Nephron (organoid): ENCODE measurements at regions not wholly inside any gene's neighbourhood (a gene's known extent, or its start where the extent isn't known, plus 50 kb on each side); places are given as distances from the start of the nearest gene placed in this dataset.

Source experiments
- H3K27ac Mint-ChIP-seq, 3 experiments: 2 replicates each; pipeline ENCODE4 v1.8.0; 2020; ENCODE audit warnings: mixed read lengths in 3 of 3, mild to moderate bottlenecking in 2 of 3, moderate library complexity in 1 of 3
- H3K27me3 Mint-ChIP-seq: 2 replicates; pipeline ENCODE4 v1.8.0; 2021; ENCODE audit warnings: low read depth, mild to moderate bottlenecking, moderate library complexity, mixed read lengths
- H3K36me3 Mint-ChIP-seq: 2 replicates; pipeline ENCODE4 v1.8.0; 2020; ENCODE audit warnings: low read depth, mixed read lengths
- H3K4me1 Mint-ChIP-seq: 2 replicates; pipeline ENCODE4 v1.8.0; 2020; ENCODE audit warnings: mixed read lengths
- H3K4me3 Mint-ChIP-seq, 3 experiments: 2 replicates each; pipeline ENCODE4 v1.8.0; 2020; ENCODE audit warnings: mild to moderate bottlenecking in 3 of 3, mixed read lengths in 3 of 3, moderate library complexity in 2 of 3
- H3K9me3 Mint-ChIP-seq: 2 replicates; pipeline ENCODE4 v1.8.0; 2020; ENCODE audit warnings: mixed read lengths
- TF ChIP-seq, protein P1 (sequence below), 3 experiments: fragments of 200-600 bp; sonication (generic); IDR thresholded peaks; one replicate each; pipeline ENCODE4 v1.5.0; 2021; ENCODE audit warnings: antibody characterized with exemption in 3 of 3; ENCODE audit not compliant: unreplicated experiment in 3 of 3

DNA sequence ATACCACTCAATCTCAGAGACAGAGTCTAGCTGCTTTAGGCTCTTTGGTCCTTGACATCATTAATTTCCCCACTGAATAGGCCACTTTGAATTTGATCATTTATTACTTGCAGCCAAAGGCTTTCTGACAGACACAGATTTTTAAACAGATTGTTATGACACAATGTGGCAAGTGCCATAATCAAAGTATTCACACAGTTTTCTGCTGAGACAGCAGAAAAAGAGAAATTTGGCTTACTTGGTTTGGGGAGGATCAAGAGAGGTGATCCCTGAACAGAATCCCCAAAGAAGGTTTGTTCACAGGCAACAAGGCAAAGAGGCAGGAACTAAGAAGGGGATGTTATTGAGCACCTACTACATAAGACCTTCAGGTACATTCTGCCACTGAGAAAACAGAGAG is 138.0 kb upstream of the TOP1 start:
- Mint-ChIP-seq H3K36me3 (no peaks in the 10 kb centered on the region), H3K4me3 (no peak overlapping the region), H3K4me1 (peaks cover 9% of the 10 kb centered on the region), H3K27me3 (peaks cover 14% of the 10 kb centered on the region), H3K9me3 (no peaks in the 10 kb centered on the region), H3K27ac (no peak overlapping the region)
- TF ChIP-seq, protein P1, sequence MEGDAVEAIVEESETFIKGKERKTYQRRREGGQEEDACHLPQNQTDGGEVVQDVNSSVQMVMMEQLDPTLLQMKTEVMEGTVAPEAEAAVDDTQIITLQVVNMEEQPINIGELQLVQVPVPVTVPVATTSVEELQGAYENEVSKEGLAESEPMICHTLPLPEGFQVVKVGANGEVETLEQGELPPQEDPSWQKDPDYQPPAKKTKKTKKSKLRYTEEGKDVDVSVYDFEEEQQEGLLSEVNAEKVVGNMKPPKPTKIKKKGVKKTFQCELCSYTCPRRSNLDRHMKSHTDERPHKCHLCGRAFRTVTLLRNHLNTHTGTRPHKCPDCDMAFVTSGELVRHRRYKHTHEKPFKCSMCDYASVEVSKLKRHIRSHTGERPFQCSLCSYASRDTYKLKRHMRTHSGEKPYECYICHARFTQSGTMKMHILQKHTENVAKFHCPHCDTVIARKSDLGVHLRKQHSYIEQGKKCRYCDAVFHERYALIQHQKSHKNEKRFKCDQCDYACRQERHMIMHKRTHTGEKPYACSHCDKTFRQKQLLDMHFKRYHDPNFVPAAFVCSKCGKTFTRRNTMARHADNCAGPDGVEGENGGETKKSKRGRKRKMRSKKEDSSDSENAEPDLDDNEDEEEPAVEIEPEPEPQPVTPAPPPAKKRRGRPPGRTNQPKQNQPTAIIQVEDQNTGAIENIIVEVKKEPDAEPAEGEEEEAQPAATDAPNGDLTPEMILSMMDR (IDR thresholded peaks at IDR 0.05; ENCODE audit: unreplicated experiment in 3 of 3), result no peak

DNA sequence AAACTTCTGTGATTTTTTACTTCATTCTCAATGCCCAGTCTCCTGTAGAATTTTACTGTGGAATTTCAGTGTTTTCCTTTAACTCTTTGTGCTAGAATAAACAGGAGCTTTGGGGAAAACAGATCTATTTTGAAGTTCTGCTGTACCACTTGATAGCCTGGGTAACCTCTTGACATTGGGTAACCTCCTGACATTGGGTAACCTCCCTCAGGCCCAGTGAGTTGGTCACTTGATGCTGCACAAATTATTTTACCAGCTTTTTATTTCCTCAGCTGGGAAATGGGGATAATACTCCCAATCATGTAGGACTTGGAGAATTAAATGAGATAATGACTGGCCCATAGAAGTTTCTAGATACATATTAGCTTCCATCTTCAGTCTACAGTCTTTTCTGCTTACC is 137.3 kb upstream of the TOP1 start:
- Mint-ChIP-seq H3K4me1 (peaks cover 16% of the 10 kb centered on the region), H3K36me3 (no peaks in the 10 kb centered on the region), H3K9me3 (no peaks in the 10 kb centered on the region), H3K4me3 (no peak overlapping the region), H3K27me3 (peaks cover 8% of the 10 kb centered on the region), H3K27ac (no peak overlapping the region)
- TF ChIP-seq, protein P1 (IDR thresholded peaks at IDR 0.05; ENCODE audit: unreplicated experiment in 3 of 3), result no peak

DNA sequence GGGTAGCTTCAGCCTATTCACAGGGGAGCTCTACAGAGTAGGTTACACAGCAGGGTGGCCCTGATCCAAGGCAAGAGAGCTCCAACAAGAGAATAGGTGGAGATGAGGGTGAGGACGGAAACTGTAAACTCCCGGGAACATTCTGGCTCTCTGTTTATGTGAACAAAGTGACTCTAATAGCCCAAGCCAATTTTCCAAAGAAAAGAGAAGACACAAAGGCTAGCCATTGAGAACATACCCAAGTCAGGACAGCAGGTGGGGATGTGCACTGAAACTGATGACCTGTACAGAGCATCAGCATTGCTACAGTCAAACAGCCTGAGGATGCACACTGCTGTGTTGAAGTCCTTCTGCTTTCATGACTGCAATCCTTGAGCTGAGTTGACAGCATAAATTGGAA is 136.0 kb upstream of the TOP1 start:
- Mint-ChIP-seq H3K4me3 (no peak overlapping the region), H3K9me3 (no peaks in the 10 kb centered on the region), H3K27me3 (peaks cover 4% of the 10 kb centered on the region), H3K36me3 (no peaks in the 10 kb centered on the region), H3K27ac (no peak overlapping the region), H3K4me1 (peaks cover 28% of the 10 kb centered on the region)
- TF ChIP-seq, protein P1 (IDR thresholded peaks at IDR 0.05; ENCODE audit: unreplicated experiment in 3 of 3), result no peak

DNA sequence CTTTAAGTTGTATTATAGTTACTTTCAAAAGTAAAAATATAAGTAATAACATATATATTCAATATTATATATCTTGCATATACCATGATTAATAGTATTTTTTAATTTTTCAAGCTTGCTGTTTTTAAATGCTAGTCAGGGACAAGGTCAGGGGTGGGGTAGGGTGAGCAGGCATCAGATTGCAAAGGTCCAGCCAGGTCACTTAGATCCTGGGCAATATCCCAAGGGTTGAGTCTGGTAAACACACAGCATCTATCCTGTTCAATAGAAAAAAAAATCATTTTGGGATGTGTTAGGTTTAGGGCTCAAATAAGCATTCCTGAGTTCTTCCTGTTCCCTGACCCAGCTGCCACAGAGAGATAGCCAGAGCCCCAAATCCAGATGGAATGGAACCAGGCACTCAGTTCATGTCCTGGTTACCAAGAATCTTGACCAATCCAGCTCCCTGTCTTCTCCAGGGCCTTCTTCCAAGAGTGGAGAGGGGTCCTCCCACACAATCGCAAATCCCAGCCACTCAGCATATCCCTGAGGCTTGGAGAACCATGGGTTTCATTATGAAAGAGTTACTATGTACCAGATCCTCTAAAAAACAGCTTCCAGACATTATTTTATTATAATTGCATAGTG is 134.9 kb upstream of the TOP1 start:
- H3K27me3 Mint-ChIP-seq, result peaks cover 4% of the 10 kb centered on the region
- H3K9me3 Mint-ChIP-seq, result no peaks in the 10 kb centered on the region
- H3K27ac Mint-ChIP-seq, result peak overlapping the region in 2 of 3 experiments; percentile 38 to 52
- no peaks in the 10 kb centered on the region for H3K36me3 Mint-ChIP-seq
- TF ChIP-seq, protein P1 (IDR thresholded peaks at IDR 0.05; ENCODE audit: unreplicated experiment in 3 of 3), result no peak
- no peak overlapping the region for H3K4me3 Mint-ChIP-seq
- H3K4me1 Mint-ChIP-seq, result peaks cover 30% of the 10 kb centered on the region

DNA sequence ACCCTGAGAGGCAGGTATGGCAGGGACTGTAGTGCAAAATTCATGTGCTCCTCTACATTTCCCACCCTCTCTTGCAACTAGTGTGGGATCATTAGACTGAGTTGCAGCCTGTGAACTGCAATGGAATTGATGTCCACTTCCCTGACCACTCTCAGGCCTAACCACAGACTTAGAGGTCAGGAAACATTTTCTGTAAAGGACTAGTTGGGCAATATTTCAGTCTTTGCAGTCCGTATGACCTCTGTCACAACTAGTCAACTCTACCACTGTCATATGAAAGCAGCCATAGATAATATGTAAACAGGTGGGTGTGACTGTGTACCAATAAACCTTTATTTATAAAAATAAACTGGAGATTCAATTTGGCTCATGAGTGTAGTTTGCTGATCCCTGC is 134.4 kb upstream of the TOP1 start:
- Mint-ChIP-seq H3K9me3 (no peaks in the 10 kb centered on the region), H3K36me3 (no peaks in the 10 kb centered on the region), H3K27me3 (peaks cover 4% of the 10 kb centered on the region), H3K27ac (peak overlapping the region in 2 of 3 experiments; percentile 38 to 52), H3K4me3 (no peak overlapping the region), H3K4me1 (peaks cover 30% of the 10 kb centered on the region)
- TF ChIP-seq, protein P1 (IDR thresholded peaks at IDR 0.05; ENCODE audit: unreplicated experiment in 3 of 3), result no peak

DNA sequence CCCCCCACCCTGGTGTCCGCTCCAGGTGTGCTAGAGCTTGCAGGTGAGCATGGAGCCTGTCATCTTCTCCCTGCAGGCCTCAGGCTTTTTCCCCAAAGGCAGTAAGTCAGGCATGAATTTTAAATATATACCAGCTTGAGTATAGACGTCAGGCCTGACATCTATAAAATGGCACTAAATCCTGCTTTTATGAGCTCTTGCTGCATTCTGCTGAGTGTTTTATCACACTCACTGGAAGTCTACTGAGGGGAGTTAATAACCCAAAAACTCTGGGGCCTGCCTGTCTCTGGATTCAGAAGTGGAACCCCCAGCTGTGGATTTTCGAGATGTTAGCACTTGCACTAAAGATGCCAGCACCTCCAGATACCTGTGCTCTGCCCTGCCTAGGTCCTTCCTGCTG is 133.4 kb upstream of the TOP1 start:
- Mint-ChIP-seq H3K4me1 (peaks cover 30% of the 10 kb centered on the region), H3K9me3 (no peaks in the 10 kb centered on the region), H3K4me3 (no peak overlapping the region), H3K36me3 (no peaks in the 10 kb centered on the region), H3K27ac (peak overlapping the region in 1 of 3 experiments; percentile 42), H3K27me3 (peaks cover 10% of the 10 kb centered on the region)
- TF ChIP-seq, protein P1 (IDR thresholded peaks at IDR 0.05; ENCODE audit: unreplicated experiment in 3 of 3), result no peak
